NOMO-1 (cell line): ENCODE measurements at regions not wholly inside any gene's neighbourhood (a gene's known extent, or its start where the extent isn't known, plus 50 kb on each side); places are given as distances from the start of the nearest gene placed in this dataset.
A peak's percentile ranks its signal among the peaks of the same experiment; 100 is the strongest.

ENCODE experiments used
- DNase-seq, 2 experiments: peaks; one replicate each; lab custom pipeline; 2025; ENCODE audit not compliant: unreplicated experiment in 2 of 2; lab: John Stamatoyannopoulos, UW

GRCh38 chr1:200354243-200354642 lies 55.6 kb downstream of the ZNF281 start:
- peak; percentile 52 to 81 for DNase-seq

GRCh38 chr1:200353232-200353631 lies 56.6 kb downstream of the ZNF281 start:
- DNase-seq: no peak

DNA sequence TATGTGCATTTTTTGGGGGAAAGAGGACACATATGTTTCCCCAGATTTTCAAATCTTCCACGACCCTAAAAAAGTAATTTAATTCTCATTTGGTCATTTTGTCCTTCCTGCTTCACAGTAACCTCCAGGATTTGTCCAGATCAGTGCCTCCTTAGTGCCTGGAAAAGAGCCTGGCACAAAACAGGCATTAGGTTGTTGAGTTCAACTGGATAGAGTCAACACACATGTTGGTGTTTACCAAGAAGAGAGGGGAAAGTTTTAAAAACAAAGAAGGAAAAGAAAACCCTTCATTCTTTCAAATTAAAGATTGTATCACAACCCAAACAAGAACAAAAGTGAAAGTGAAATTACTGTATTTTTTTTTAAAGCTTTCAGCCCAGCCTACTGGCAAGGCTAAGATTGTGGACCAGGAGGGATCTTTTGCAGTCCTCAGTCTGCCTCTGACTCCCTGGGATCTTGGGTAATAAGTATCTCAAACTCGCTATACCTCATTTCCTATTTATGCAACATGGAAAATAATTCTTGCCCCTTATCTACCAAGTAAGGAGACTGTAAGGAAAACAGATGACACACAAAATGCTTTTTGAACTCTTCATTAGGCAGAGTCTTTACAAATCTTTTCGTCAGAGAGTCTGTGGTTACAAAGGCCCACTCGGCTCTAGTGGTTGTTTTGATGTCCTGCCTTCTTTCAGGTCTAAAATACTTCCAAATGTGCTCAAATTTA lies 57.8 kb downstream of the ZNF281 start:
- peak; percentile 25 to 65 for DNase-seq

DNA sequence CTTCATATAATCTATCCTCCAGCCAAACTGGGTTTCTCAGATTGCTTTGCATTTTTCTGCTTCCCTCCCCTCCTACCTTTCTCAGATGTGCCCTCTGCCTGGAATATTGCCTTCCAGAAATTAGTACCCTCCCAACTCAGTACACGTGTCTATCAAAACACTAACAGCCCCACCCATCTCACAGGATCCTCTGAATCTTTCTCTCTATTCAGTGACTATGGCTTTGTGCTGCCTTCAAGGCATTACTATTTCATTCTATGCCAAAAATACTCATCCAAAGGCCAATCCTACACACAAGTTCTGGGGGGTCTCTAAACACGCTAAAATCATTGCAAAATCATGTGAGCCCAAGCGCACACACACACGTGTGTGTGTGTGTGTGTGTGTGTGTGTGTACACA lies 58.4 kb downstream of the ZNF281 start:
- DNase-seq: no peak

- peak; percentile 47 to 73 for DNase-seq
Observed at GRCh38 chr1:200346700-200347099, 63.1 kb downstream of the ZNF281 start.

DNA sequence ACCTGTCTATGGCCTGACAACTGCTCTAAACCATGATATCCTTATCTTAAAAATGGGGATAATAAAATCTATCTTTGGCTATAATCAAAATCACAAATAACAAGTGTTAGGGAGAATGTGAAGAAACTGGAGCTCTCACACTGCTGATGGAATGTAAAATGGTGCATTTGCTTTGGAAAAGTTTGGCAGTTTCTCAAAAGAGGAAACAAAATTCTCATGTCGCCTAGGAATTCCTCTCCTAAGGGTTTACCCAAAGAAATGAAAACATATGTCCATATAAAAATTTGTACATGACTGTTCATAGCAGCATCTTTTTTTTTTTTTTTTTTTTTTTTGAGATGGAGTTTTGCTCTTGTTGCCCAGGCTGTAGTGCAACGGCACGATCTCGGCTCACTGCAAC lies 64.3 kb downstream of the ZNF281 start:
- no peak for DNase-seq

GRCh38 chr1:200343874-200344273 lies 66.0 kb downstream of the ZNF281 start:
- DNase-seq: no peak

DNA sequence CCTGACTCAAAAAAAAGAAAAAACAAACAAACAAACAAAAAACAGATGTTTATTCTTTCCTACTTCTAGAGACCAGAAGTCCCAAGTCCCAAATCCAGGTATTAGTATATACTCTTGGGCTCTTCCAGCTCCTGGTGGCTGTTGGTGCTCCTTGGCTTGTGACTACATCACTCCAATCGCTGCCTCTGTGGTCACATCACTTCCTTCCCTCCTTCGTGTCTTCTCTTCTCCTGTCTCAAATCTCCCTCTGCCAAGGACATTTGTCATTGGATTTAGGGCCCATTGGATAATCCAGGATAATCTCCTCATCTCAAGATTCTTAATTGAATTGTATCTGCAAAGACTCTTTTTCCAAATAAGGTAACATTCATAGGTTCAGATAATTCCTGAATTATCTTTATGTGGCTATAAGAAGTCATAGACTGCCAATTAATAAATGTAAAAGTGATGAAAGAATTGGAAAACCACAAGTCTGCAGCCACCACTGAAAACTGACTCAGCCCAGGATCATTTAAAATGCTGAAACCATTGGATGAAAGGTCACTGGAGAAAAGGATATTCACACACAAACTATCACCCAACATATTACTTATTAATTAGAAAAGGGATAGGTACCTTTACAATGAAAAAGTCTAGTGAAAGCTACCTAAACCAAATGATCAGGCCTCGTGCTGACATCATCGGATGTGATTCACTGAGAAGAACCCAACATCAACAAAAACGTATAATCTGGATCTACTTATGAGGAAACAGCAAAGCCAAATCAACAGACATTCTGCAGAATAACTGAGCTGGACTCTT lies 67.1 kb downstream of the ZNF281 start:
- DNase-seq: peak in 1 of 2 experiments; percentile 11

DNA sequence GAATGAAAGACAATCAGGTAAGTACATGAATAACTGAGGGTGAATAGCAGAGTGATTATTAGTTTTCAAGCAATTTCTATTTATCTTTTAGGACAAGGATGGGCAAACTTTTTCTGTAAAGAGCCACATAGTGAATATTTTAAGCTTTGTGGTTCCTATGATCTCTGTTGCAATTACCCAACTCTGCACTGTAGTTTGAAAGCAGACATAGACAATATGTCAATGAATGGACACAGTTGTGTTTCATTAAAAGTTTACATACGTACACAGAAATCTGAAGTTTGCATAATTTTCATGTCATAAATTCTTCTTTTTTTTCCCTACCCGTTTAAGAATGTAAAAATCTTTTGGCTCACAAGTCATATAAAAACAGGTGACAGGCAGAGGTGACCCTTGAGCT lies 71.4 kb downstream of the ZNF281 start:
- DNase-seq: peak in 1 of 2 experiments; percentile 17

DNA sequence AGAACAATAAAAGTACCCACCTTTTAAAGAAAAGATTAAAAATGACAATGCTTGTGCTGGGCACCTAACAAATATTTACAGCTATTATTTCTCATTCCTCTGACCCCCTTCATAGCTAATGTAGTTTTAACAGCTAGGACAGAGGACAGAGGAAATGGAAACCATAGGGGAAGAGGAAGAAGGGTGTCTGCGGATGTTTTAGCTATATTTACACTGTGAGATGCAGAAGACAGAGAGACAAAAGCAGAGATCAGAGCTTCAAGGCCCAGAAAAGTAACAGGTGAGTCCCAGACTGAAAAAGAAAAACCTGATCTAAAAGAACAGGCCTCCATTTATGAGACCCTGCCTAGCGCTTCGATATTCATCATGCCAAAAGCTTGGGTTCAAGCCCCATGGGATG lies 72.0 kb downstream of the ZNF281 start:
- peak in 1 of 2 experiments; percentile 26 for DNase-seq

DNA sequence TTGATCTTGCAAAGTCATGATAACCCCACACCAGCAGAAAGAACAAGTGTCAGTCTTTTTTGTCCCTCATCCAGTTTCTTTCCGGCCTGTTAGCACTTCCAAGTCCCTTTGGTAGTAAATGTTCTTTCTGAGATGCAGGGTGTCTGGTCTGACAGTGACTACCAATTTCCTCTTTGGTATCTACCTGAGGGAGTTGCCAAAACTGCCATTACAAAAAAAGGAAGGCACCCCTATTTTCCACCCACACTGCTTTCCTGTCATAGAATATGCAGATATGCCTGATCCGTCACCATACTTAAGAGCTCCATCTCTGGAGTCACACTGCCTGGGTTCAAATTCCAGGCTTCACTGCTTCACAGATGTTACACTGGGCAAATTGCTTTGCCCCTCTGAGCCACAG lies 72.4 kb downstream of the ZNF281 start:
- DNase-seq: peak in 1 of 2 experiments; percentile 23

GRCh38 chr1:200336901-200337391 lies 72.9 kb downstream of the ZNF281 start:
- DNase-seq: no peak

DNA sequence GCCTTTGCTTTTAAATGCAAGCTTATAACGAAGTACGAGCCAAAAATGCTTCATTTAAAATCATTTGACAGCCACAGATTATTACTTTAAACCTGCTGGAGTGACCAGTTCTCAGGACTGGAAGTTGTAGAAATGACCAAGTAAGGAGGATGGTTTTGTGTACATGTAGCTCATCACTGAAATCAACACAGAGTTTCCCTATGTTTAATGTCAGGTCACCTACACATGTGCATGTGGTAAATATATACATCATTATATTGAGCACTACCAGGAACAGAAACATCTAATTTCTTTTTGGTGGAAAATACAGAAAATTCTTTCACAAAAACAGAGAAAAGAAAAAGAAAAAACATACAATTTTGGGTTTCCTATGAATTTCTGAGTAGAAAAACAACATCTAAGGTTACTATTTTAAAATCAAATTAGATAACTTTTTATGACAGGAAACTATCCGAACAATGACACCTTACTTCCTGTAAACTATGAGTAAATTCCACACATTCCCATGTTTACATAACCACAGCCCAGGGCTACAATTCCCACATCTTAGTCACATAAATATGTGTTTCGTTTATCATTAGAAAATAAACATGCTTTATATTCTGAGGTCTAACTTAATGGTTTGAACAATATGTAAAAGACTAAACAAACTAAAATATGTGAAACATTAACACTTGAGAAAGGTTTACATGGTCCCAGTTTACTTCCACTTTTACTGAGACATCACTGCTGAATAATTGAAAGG lies 73.6 kb downstream of the ZNF281 start:
- DNase-seq: no peak

DNA sequence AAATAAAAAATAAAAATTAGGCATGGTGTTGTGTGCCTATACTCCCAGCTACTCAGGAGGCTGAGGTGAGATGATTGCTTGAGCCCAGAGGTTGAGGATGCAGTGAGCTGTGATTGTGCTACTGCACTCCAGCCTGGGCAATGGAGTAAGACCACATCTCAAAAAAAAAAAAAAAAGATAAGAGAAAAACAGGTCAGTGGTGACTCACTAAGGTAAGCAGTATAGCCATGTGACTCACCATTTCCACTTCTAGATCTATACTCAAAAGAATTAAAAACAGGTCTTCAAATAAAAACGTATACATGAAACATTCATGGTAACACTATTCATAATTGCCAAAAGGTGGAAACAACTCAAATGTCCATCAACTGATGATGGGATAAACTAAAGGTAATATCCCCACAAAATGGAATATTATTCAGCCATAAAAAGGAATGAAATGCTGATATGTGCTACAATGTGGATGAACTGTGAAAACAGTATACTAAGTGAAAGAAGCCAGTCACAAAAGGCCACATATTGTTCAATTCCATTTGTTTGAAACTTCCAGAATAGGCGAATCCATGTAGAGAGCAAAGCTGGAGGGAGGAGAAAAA lies 75.1 kb downstream of the ZNF281 start:
- DNase-seq: no peak

GRCh38 chr1:200333329-200333728 lies 76.5 kb downstream of the ZNF281 start:
- DNase-seq: no peak

DNA sequence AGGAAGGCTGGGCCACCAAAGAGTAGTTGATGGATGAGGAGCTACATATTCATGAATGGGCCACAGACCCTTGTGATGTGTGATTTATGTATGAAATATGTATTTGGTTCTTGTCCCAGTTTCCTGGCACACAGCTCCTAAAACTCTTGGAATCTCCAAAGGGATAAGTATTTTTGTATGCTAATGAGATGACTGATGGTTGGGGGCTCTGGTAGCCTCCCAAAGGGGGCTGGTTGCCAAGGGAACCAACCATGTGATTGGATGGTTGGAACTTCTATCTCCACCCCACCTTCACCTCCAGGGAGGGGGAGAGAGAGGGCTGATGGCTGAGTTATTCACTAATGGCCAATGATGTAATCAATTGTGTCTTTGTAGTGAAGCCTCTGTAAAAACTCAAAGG lies 77.1 kb downstream of the ZNF281 start:
- DNase-seq: no peak

GRCh38 chr1:200330741-200331428 lies 79.0 kb downstream of the ZNF281 start:
- DNase-seq: no peak

- no peak for DNase-seq
Observed at GRCh38 chr1:200329208-200329882, 80.5 kb downstream of the ZNF281 start.

DNA sequence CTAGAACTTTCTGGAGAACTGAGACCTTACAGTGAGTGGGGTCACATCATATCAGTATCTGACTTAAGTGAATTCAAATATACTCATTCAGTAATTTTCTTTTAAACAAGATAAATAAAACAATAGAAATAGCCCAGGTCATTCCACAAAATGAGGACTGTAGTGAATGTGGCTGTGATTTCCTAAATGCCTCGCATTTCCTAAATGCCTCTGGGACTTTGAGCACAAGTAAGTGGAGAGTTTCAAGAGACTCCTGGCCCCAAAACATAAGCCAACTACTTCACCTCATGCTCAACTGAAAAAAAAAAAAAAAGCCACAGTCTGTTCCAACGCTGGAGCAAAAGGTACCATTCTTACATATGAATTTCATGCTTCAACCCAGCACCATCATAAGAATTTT lies 81.5 kb downstream of the ZNF281 start:
- DNase-seq: no peak
